ENCODE measurements at regions not wholly inside any gene's neighbourhood (a gene's known extent, or its start where the extent isn't known, plus 50 kb on each side); places are given as distances from the start of the nearest gene placed in this dataset.

GRCh38 chr1:178628637-178629251 lies 96.3 kb upstream of the RALGPS2 start:
- intact Hi-C loops (cut with DNase I), result no loop called here
- TF ChIP-seq CTCF (IDR thresholded peaks at IDR 0.05), result no peak

GRCh38 chr1:178629252-178630154 lies 95.5 kb upstream of the RALGPS2 start:
- 53 to 69% (median 55%) methylated on average over 6 of the region's 6 CpGs for WGBS, 3 donors
- Histone ChIP-seq H3K4me3 (no peak overlapping the region), H3K27me3 (ENCODE audit: insufficient read depth in 3 of 3, low read length in 2 of 3) (no peaks in the 10 kb centered on the region), H3K36me3 (ENCODE audit: insufficient read depth in 1 of 2, low read depth in 1 of 2) (no peaks in the 10 kb centered on the region), H3K9me3 (no peaks in the 10 kb centered on the region), H3K27ac (no peak overlapping the region), H3K4me1 (no peaks in the 10 kb centered on the region)
- ATAC-seq (peak in 3 of 4 donors; percentile 41 to 53 (median 52)), DNase-seq (peak; percentile 31 to 52)
- no peak for TF ChIP-seq CTCF (IDR thresholded peaks at IDR 0.05)
- intact Hi-C loops (cut with DNase I), result no loop called here

More at GRCh38 chr1:178628637-178629251, 96.3 kb upstream of the RALGPS2 start:
- H3K4me1 ChIP-seq, result no peaks in the 10 kb centered on the region
- H3K9me3 ChIP-seq, result no peaks in the 10 kb centered on the region
- H3K36me3 ChIP-seq (ENCODE audit: insufficient read depth in 1 of 2, low read depth in 1 of 2), result no peaks in the 10 kb centered on the region
- H3K27ac ChIP-seq, result no peak overlapping the region
- 66 to 85% (median 77%) methylated on average over 2 of the region's 2 CpGs for WGBS, 3 donors
- H3K27me3 ChIP-seq (ENCODE audit: insufficient read depth in 3 of 3, low read length in 2 of 3), result no peaks in the 10 kb centered on the region
- H3K4me3 ChIP-seq, result no peak overlapping the region
- DNase-seq (no peak), ATAC-seq (no peak)

- no peak for TF ChIP-seq CTCF (IDR thresholded peaks at IDR 0.05)
Measured at GRCh38 chr1:178630417-178630816, 94.6 kb upstream of the RALGPS2 start.

GRCh38 chr1:178632653-178633052 lies 92.4 kb upstream of the RALGPS2 start:
- no peak overlapping the region for H3K27ac ChIP-seq
- no peak overlapping the region for H3K4me3 ChIP-seq
- intact Hi-C loops (cut with DNase I), result no loop called here
- H3K27me3 ChIP-seq (ENCODE audit: insufficient read depth in 3 of 3, low read length in 2 of 3), result no peaks in the 10 kb centered on the region
- ATAC-seq (no peak), DNase-seq (no peak)
- H3K4me1 ChIP-seq, result no peaks in the 10 kb centered on the region
- no peaks in the 10 kb centered on the region for H3K9me3 ChIP-seq
- no peaks in the 10 kb centered on the region for H3K36me3 ChIP-seq (ENCODE audit: insufficient read depth in 1 of 2, low read depth in 1 of 2)
- TF ChIP-seq CTCF (IDR thresholded peaks at IDR 0.05), result no peak
- WGBS, 3 donors, result 67 to 77% (median 74%) methylated on average over 5 of the region's 5 CpGs

More at GRCh38 chr1:178630417-178630816, 94.6 kb upstream of the RALGPS2 start:
- no peaks in the 10 kb centered on the region for H3K27me3 ChIP-seq (ENCODE audit: insufficient read depth in 3 of 3, low read length in 2 of 3)
- H3K9me3 ChIP-seq, result no peaks in the 10 kb centered on the region
- no peak overlapping the region for H3K4me3 ChIP-seq
- no peak overlapping the region for H3K27ac ChIP-seq
- H3K4me1 ChIP-seq, result no peaks in the 10 kb centered on the region
- DNase-seq (no peak), ATAC-seq (no peak)
- intact Hi-C loops (cut with DNase I), result no loop called here
- H3K36me3 ChIP-seq (ENCODE audit: insufficient read depth in 1 of 2, low read depth in 1 of 2), result no peaks in the 10 kb centered on the region

Measured in psoas muscle (tissue), 7 donors.